Activated CD4-positive, alpha-beta memory T cell treated with anti-CD3 and anti-CD28 coated beads for 36 hours (primary cell): ENCODE measurements at regions not wholly inside any gene's neighbourhood (a gene's known extent, or its start where the extent isn't known, plus 50 kb on each side); places are given as distances from the start of the nearest gene placed in this dataset.
"Not testable (repeated sequence)": the region's sequence is repeated elsewhere in the genome, so short reads cannot be mapped to it uniquely, and the experiment has no call there.

Source experiments
- CTCF ChIA-PET: fragments of 350-600 bp; sonication (Branson Sonifier 250); formaldehyde crosslinking; loops from one replicate; lab custom pipeline; 2021; ENCODE audit warnings: antibody characterized with exemption, inconsistent platforms; lab: Charles Lee
- POLR2A ChIA-PET: fragments of 350-600 bp; sonication (Branson Sonifier 250); formaldehyde crosslinking; loops from one replicate; lab custom pipeline; 2021; ENCODE audit warnings: antibody characterized with exemption; lab: Charles Lee
- DNase-seq: peaks from one replicate; pipeline ENCODE4 v3.0.0-alpha.2; 2020
- H3K27ac Mint-ChIP-seq: one replicate; pipeline ENCODE4 v1.8.0; 2021; ENCODE audit warnings: mixed read lengths
- H3K27me3 Mint-ChIP-seq: one replicate; pipeline ENCODE4 v1.8.0; 2021; ENCODE audit warnings: mixed read lengths
- H3K36me3 Mint-ChIP-seq: one replicate; pipeline ENCODE4 v1.8.0; 2021; ENCODE audit warnings: mixed read lengths
- H3K4me1 Mint-ChIP-seq: one replicate; pipeline ENCODE4 v1.8.0; 2021; ENCODE audit warnings: low read depth, mixed read lengths
- H3K4me3 Mint-ChIP-seq: one replicate; pipeline ENCODE4 v1.8.0; 2021; ENCODE audit warnings: mild to moderate bottlenecking, mixed read lengths
- H3K9me3 Mint-ChIP-seq: one replicate; pipeline ENCODE4 v1.8.0; 2021; ENCODE audit warnings: mixed read lengths
- intact Hi-C: fragments of 100-400 bp; cut with micrococcal nuclease; formaldehyde crosslinking; loops from one replicate; pipeline ENCODE4 v1.15.1; 2023

DNA sequence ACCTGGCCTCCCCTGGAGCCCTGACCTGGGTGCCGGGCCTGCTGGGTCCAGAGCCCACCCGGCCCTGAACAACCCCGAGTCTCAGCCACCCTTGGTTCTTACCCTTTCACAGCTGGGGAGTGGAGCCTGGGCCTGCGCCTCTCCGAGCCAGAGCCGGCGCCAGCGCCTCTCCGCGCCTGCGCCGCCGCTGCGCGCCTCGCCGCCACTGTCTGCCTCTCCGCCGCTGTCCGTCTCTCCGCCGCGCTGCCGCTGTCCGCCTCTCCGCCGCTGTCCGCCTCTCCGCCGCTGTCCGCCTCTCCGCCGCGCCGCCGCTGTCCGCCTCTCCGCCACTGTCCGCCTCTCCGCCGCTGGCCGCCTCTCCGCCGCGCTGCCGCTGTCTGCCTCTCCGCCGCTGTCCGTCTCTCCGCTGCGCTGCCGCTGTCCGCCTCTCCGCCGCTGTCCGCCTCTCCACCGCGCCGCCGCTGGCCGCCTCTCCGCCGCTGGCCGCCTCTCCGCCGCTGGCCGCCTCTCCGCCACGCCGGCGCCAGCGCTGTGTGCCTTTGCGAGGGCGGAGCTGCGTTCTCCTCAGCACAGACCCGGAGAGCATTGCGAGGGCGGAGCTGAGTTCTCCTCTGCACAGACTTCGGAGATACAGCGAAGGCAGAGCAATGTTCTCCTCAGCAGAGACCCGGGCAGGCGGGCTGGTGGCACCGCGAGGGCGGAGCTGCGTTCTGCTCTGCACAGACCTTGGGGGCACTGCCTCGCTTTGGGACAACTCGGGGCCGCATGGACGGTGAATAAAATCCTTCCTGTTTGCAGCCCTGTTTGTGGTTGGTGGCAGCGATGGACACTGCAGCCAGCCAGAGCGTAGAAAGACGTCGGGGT is 1553.7 kb downstream of the RPIA start:
- DNase-seq, H3K27ac Mint-ChIP-seq, POLR2A ChIA-PET, H3K4me1 Mint-ChIP-seq, H3K9me3 Mint-ChIP-seq, H3K36me3 Mint-ChIP-seq, H3K4me3 Mint-ChIP-seq, CTCF ChIA-PET, intact Hi-C loops, H3K27me3 Mint-ChIP-seq: not testable (repeated sequence)

DNA sequence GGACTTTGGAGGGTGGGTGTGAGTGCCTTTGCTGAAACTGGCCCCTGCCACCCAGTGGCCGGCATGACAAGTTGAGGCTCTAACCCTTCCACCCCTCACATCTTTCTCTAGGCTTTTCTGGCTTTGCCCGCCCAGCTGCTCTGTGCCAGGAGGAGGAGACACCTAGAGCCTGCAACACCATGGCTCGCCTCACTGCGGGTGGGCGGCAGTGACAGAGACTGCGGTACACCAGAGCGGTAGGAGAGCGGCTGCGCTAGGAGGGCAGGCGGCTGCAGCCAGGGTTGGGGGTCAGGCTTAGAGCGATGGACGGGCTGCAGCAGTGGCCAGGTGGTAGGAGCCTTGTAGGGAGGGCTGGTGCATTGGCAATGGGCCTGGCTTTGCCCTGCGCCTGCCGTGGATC is 1556.9 kb downstream of the RPIA start:
- DNase-seq, POLR2A ChIA-PET, H3K27me3 Mint-ChIP-seq, H3K4me3 Mint-ChIP-seq, H3K36me3 Mint-ChIP-seq, H3K27ac Mint-ChIP-seq, intact Hi-C loops, H3K9me3 Mint-ChIP-seq, H3K4me1 Mint-ChIP-seq, CTCF ChIA-PET: not testable (repeated sequence)

GRCh38 chr2:90250350-90250749 is 1558.9 kb downstream of the RPIA start:
- POLR2A ChIA-PET, H3K27me3 Mint-ChIP-seq, H3K36me3 Mint-ChIP-seq, H3K27ac Mint-ChIP-seq, H3K4me3 Mint-ChIP-seq, H3K4me1 Mint-ChIP-seq, CTCF ChIA-PET, intact Hi-C loops, DNase-seq, H3K9me3 Mint-ChIP-seq: not testable (repeated sequence)

- intact Hi-C loops, H3K4me3 Mint-ChIP-seq, H3K27me3 Mint-ChIP-seq, H3K9me3 Mint-ChIP-seq, DNase-seq, H3K27ac Mint-ChIP-seq, H3K36me3 Mint-ChIP-seq, H3K4me1 Mint-ChIP-seq, POLR2A ChIA-PET, CTCF ChIA-PET: not testable (repeated sequence)
Measured at GRCh38 chr2:90251576-90251975, 1560.1 kb downstream of the RPIA start.

DNA sequence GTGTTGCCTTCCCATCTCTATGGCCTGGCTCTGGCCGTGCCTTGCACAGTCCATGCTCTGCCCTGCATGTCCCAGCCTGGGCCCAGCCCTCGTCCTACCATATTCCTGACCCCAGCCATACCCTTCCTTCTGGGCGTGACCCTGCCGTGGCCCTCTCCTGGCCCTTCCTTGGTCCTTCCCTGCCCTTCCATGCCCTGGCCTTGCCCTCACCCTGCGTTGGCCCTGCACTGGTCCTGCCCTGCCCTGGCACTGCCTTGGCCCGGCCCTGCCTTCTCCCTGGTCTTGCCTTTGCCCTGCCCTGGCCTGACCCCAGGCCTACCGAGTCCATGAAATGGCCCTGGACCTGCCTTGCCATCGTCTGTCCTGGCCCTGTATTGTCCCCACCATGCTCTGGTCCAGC is 1561.8 kb downstream of the RPIA start:
- H3K27me3 Mint-ChIP-seq, intact Hi-C loops: not testable (repeated sequence)

DNA sequence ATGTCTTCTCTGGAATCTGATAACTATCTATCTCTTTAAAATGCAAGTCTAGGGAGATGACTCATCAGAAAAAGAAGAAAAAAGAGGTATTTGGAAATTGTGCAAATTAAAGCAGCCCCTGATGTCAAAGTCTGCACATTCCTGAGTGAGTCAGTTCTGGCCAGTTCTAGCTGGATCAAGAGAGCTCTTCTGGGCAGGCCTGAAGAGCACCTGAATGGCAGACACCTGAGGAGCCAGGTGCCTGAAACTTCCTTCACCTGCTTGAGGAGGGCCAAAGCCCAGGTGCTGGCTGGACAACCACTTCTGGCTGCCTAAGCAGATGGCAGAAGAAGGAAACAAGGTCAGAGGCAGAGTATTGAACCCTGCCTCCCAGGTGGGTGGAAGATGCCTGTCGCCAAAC is 1575.4 kb downstream of the RPIA start:
- POLR2A ChIA-PET, H3K4me1 Mint-ChIP-seq, H3K27me3 Mint-ChIP-seq, H3K27ac Mint-ChIP-seq, H3K36me3 Mint-ChIP-seq, CTCF ChIA-PET, H3K9me3 Mint-ChIP-seq, DNase-seq, intact Hi-C loops, H3K4me3 Mint-ChIP-seq: not testable (repeated sequence)

More for the DNA sequence above, 1561.8 kb downstream of the RPIA start:
- DNase-seq, H3K4me1 Mint-ChIP-seq, POLR2A ChIA-PET, H3K36me3 Mint-ChIP-seq, H3K4me3 Mint-ChIP-seq, H3K27ac Mint-ChIP-seq, CTCF ChIA-PET: not testable (repeated sequence)
- H3K9me3 Mint-ChIP-seq: peaks cover 19% of the 10 kb centered on the region

DNA sequence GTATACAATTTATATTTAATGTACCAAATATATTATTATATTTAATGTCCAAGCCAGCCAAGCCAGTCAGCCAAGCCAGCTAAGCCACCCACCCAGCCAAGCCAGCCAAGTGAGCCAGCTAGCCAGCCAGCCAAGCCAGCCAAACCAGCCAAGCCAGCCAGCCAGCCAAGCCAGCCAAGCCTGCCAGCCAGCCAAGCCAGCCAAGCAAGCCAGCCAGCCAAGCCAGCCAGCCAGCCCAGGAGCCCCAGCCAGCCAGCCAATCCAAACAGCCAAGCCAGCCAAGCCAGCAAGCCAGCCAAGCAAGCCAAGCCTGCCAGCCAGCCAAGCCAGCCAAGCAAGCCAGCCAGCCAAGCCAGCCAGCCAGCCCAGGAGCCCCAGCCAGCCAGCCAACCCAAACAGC is 1596.3 kb downstream of the RPIA start:
- H3K9me3 Mint-ChIP-seq, CTCF ChIA-PET, POLR2A ChIA-PET, H3K36me3 Mint-ChIP-seq, H3K4me3 Mint-ChIP-seq, H3K27me3 Mint-ChIP-seq, H3K4me1 Mint-ChIP-seq, H3K27ac Mint-ChIP-seq, intact Hi-C loops, DNase-seq: not testable (repeated sequence)

- H3K36me3 Mint-ChIP-seq, H3K4me3 Mint-ChIP-seq, H3K27me3 Mint-ChIP-seq, POLR2A ChIA-PET, H3K27ac Mint-ChIP-seq, H3K9me3 Mint-ChIP-seq, DNase-seq, H3K4me1 Mint-ChIP-seq, CTCF ChIA-PET, intact Hi-C loops: not testable (repeated sequence)
Measured at GRCh38 chr2:90288396-90288795, 1596.9 kb downstream of the RPIA start.

GRCh38 chr2:90289291-90289980 is 1598.0 kb downstream of the RPIA start:
- CTCF ChIA-PET, H3K27ac Mint-ChIP-seq, H3K9me3 Mint-ChIP-seq, intact Hi-C loops, H3K36me3 Mint-ChIP-seq, POLR2A ChIA-PET, H3K4me3 Mint-ChIP-seq, H3K27me3 Mint-ChIP-seq, H3K4me1 Mint-ChIP-seq, DNase-seq: not testable (repeated sequence)

DNA sequence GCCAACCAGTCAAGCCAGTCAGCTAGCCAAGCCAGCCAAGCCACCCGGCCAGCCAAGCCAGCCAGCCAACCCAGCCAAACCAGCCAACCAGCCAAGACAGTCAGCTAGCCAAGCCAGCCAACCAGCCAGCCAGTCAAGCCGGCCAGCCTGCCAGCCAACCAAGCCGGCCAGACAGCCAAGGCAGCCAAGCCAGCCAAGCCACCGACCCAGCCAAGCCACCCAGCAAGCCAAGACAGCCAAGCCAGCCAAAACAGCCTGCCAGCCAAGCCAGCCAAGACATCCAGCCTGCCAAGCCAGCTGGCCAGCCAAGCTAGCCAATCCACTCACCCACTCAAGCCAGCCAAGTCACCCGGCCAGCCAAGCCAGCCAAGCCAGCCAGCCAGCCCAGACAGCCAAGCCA is 1599.2 kb downstream of the RPIA start:
- H3K27me3 Mint-ChIP-seq, intact Hi-C loops, DNase-seq, CTCF ChIA-PET, H3K27ac Mint-ChIP-seq, H3K4me1 Mint-ChIP-seq, H3K36me3 Mint-ChIP-seq, H3K9me3 Mint-ChIP-seq, H3K4me3 Mint-ChIP-seq, POLR2A ChIA-PET: not testable (repeated sequence)

GRCh38 chr2:90291168-90291883 is 1599.9 kb downstream of the RPIA start:
- H3K4me3 Mint-ChIP-seq, H3K4me1 Mint-ChIP-seq, H3K36me3 Mint-ChIP-seq, DNase-seq, POLR2A ChIA-PET, H3K27me3 Mint-ChIP-seq, H3K9me3 Mint-ChIP-seq, intact Hi-C loops, H3K27ac Mint-ChIP-seq, CTCF ChIA-PET: not testable (repeated sequence)

DNA sequence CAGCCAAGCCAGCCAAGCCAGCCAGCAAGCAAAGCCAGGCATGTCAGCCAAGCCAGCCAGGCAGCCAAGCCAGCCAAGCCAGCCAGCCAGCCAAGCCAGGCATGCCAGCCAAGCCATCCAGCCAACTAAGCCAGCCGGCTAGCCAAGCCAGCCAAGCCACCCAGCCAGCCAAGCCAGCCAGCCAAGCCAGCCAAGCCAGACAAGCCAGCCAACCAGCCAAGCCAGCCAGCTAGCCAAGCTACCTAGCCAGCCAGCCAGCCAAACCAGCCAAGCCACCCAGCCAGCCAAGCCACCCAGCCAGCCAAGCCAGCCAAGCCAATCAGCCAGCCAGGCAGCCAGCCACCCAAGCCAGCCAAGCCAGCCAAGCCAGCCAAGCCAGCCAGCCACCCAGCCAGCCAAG is 1600.5 kb downstream of the RPIA start:
- POLR2A ChIA-PET, H3K27ac Mint-ChIP-seq, H3K36me3 Mint-ChIP-seq, H3K4me1 Mint-ChIP-seq, H3K4me3 Mint-ChIP-seq, H3K9me3 Mint-ChIP-seq, H3K27me3 Mint-ChIP-seq, intact Hi-C loops, CTCF ChIA-PET, DNase-seq: not testable (repeated sequence)
